Smooth muscle cell (in vitro differentiated cells): ENCODE measurements at regions not wholly inside any gene's neighbourhood (a gene's known extent, or its start where the extent isn't known, plus 50 kb on each side); places are given as distances from the start of the nearest gene placed in this dataset.

ENCODE experiments used
- DNase-seq: peaks from one replicate; lab custom pipeline; 2025; ENCODE audit not compliant: unreplicated experiment; lab: John Stamatoyannopoulos, UW
- H2AFZ ChIP-seq: fragments of 200-600 bp; sonication (generic); 2 replicates; pipeline ENCODE4 v1.6.0; 2016; ENCODE audit warnings: antibody characterized with exemption, low read depth, mild to moderate bottlenecking
- H3F3A ChIP-seq: fragments of 200-600 bp; sonication (generic); 2 replicates; pipeline ENCODE4 v1.6.0; 2017; ENCODE audit warnings: antibody characterized with exemption, low read depth
- H3K27ac ChIP-seq: fragments of 200-600 bp; sonication (generic); 2 replicates; pipeline ENCODE4 v1.5.1; 2016; ENCODE audit warnings: low read depth, mild to moderate bottlenecking
- H3K27me3 ChIP-seq: fragments of 200-600 bp; sonication (generic); 2 replicates; pipeline ENCODE4 v1.6.1; 2016; ENCODE audit warnings: low read depth, mild to moderate bottlenecking
- H3K36me3 ChIP-seq: fragments of 200-600 bp; sonication (generic); 2 replicates; pipeline ENCODE4 v1.5.1; 2016; ENCODE audit warnings: low read depth
- H3K4me1 ChIP-seq: fragments of 200-600 bp; sonication (generic); 2 replicates; pipeline ENCODE4 v1.5.1; 2016; ENCODE audit warnings: low read depth
- H3K4me2 ChIP-seq: fragments of 200-600 bp; sonication (generic); 2 replicates; pipeline ENCODE4 v1.6.0; 2016; ENCODE audit warnings: mild to moderate bottlenecking
- H3K4me3 ChIP-seq: fragments of 200-600 bp; sonication (generic); 2 replicates; pipeline ENCODE4 v1.5.1; 2016; ENCODE audit warnings: mild to moderate bottlenecking
- H3K79me2 ChIP-seq: fragments of 200-600 bp; sonication (generic); 2 replicates; pipeline ENCODE4 v1.6.0; 2016; ENCODE audit warnings: low read depth, mild to moderate bottlenecking
- H3K9ac ChIP-seq: fragments of 200-600 bp; sonication (generic); 2 replicates; pipeline ENCODE4 v1.6.0; 2016; ENCODE audit warnings: low read depth
- H3K9me3 ChIP-seq: fragments of 200-600 bp; sonication (generic); replicated peaks from 2 replicates; pipeline ENCODE4 v1.5.1; 2016; ENCODE audit warnings: low read depth
- H4K20me1 ChIP-seq: fragments of 200-600 bp; sonication (generic); 2 replicates; pipeline ENCODE4 v1.6.0; 2016; ENCODE audit warnings: low read depth
- WGBS: methylation state at CpG from one replicate; pipeline ENCODE4 v1.1.7; 2016; ENCODE audit warnings: low lambda C conversion rate; 5-methylcytosine and 5-hydroxymethylcytosine counted together
- TF ChIP-seq, protein P1 (sequence below): fragments of 200-600 bp; sonication (generic); IDR thresholded peaks from 2 replicates; pipeline ENCODE4 v1.5.1; 2017; ENCODE audit warnings: borderline replicate concordance, mild to moderate bottlenecking, antibody characterized with exemption; ENCODE audit not compliant: insufficient read depth, poor library complexity, severe bottlenecking

DNA sequence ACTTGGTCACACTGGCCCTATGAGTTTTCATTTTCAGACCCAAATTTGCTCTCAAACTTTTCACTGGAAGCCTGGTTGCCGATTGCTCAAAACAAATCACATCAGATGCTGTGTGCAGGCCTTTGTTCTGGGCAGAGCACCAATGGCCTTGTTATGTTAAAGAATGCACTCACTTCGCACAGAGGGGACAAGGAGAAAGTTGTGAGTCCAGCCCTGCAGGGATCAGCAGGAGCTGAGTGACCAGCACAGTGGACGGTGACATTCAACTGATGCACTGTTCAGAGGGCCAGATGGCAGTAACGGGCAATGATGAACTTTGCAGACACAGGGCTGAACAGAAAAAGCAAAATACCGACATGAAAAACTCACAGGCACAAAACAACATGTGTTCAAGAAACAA, 86.1 kb downstream of the BARX1 start:
- H3K9me3 ChIP-seq, result no peaks in the 10 kb centered on the region
- no peak overlapping the region for H3K4me2 ChIP-seq
- no peaks in the 10 kb centered on the region for H3F3A ChIP-seq
- no peaks in the 10 kb centered on the region for H3K4me1 ChIP-seq
- no peak overlapping the region for H3K9ac ChIP-seq
- no peaks in the 10 kb centered on the region for H3K36me3 ChIP-seq
- TF ChIP-seq, protein P1, sequence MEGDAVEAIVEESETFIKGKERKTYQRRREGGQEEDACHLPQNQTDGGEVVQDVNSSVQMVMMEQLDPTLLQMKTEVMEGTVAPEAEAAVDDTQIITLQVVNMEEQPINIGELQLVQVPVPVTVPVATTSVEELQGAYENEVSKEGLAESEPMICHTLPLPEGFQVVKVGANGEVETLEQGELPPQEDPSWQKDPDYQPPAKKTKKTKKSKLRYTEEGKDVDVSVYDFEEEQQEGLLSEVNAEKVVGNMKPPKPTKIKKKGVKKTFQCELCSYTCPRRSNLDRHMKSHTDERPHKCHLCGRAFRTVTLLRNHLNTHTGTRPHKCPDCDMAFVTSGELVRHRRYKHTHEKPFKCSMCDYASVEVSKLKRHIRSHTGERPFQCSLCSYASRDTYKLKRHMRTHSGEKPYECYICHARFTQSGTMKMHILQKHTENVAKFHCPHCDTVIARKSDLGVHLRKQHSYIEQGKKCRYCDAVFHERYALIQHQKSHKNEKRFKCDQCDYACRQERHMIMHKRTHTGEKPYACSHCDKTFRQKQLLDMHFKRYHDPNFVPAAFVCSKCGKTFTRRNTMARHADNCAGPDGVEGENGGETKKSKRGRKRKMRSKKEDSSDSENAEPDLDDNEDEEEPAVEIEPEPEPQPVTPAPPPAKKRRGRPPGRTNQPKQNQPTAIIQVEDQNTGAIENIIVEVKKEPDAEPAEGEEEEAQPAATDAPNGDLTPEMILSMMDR, result no peak
- WGBS, result 83% methylated on average over 5 of the region's 5 CpGs
- H3K27ac ChIP-seq, result no peak overlapping the region
- H4K20me1 ChIP-seq, result no peaks in the 10 kb centered on the region
- H3K27me3 ChIP-seq, result no peaks in the 10 kb centered on the region
- H3K79me2 ChIP-seq, result no peaks in the 10 kb centered on the region
- DNase-seq, result no peak
- H3K4me3 ChIP-seq, result no peak overlapping the region
- H2AFZ ChIP-seq, result no peak overlapping the region

DNA sequence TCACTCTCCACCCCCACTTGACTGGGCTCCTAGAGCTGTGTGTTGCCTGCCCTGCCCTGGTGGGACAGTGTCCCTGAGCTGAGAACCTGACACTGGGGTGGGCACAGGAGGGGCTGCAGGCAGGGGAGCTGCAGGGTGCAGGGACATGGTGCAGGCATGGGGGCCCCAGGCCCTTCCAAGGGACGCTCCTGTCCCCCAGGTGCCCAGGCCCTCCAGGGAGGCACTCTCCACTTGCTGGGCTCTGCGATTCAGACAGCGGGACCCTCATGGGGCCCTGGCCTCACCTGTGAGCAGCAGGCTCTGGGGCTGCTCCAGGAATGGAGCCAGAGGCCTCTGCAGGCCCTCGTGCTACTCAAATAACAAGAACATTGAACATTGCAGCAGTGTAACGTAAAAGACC, 89.4 kb downstream of the BARX1 start:
- H3K36me3 ChIP-seq, result no peaks in the 10 kb centered on the region
- H4K20me1 ChIP-seq, result no peaks in the 10 kb centered on the region
- no peak for DNase-seq
- H3K27ac ChIP-seq, result no peak overlapping the region
- 87% methylated on average over 5 of the region's 5 CpGs for WGBS
- no peak overlapping the region for H2AFZ ChIP-seq
- H3K79me2 ChIP-seq, result no peaks in the 10 kb centered on the region
- no peaks in the 10 kb centered on the region for H3F3A ChIP-seq
- H3K4me1 ChIP-seq, result no peaks in the 10 kb centered on the region
- TF ChIP-seq, protein P1, result no peak
- H3K9ac ChIP-seq, result no peak overlapping the region
- no peaks in the 10 kb centered on the region for H3K27me3 ChIP-seq
- no peaks in the 10 kb centered on the region for H3K9me3 ChIP-seq
- H3K4me3 ChIP-seq, result no peak overlapping the region
- H3K4me2 ChIP-seq, result no peak overlapping the region

- Histone ChIP-seq H3F3A (no peaks in the 10 kb centered on the region), H4K20me1 (no peaks in the 10 kb centered on the region), H3K9ac (no peak overlapping the region), H3K36me3 (no peaks in the 10 kb centered on the region), H3K27ac (no peak overlapping the region), H3K79me2 (no peaks in the 10 kb centered on the region), H2AFZ (no peak overlapping the region), H3K4me3 (no peak overlapping the region), H3K27me3 (no peaks in the 10 kb centered on the region), H3K4me2 (no peak overlapping the region), H3K4me1 (no peaks in the 10 kb centered on the region), H3K9me3 (no peaks in the 10 kb centered on the region)
- DNase-seq, result no peak
- TF ChIP-seq, protein P1, result no peak
- 88% methylated on average over 7 of the region's 7 CpGs for WGBS
Measured at GRCh38 chr9:93865245-93865644, 89.9 kb downstream of the BARX1 start.

- H3K36me3 ChIP-seq, result no peaks in the 10 kb centered on the region
- no peaks in the 10 kb centered on the region for H3K9me3 ChIP-seq
- no peak overlapping the region for H3K4me3 ChIP-seq
- no peaks in the 10 kb centered on the region for H4K20me1 ChIP-seq
- H3K27me3 ChIP-seq, result peaks cover 3% of the 10 kb centered on the region
- TF ChIP-seq, protein P1, result no peak
- no peak overlapping the region for H2AFZ ChIP-seq
- 93% methylated on average over 8 of the region's 9 CpGs for WGBS
- DNase-seq, result no peak
- H3K79me2 ChIP-seq, result no peaks in the 10 kb centered on the region
- H3K9ac ChIP-seq, result no peak overlapping the region
- H3K4me2 ChIP-seq, result no peak overlapping the region
- H3K4me1 ChIP-seq, result no peaks in the 10 kb centered on the region
- no peak overlapping the region for H3K27ac ChIP-seq
- no peaks in the 10 kb centered on the region for H3F3A ChIP-seq
Measured at GRCh38 chr9:93864840-93865239, 90.3 kb downstream of the BARX1 start.
